ENCODE measurements at regions not wholly inside any gene's neighbourhood (a gene's known extent, or its start where the extent isn't known, plus 50 kb on each side); places are given as distances from the start of the nearest gene placed in this dataset.

- DNase-seq (ENCODE audit: low spot score in 2 of 2) (no peak), ATAC-seq (no peak)
- Mint-ChIP-seq H3K36me3 (no peaks in the 10 kb centered on the region), H3K27ac (no peak overlapping the region), H3K9me3 (no peaks in the 10 kb centered on the region)
These were observed 87.1 kb downstream of the DIPK2A start for GRCh38 chr3:144058713-144059112.

GRCh38 chr3:144059481-144059880 lies 87.9 kb downstream of the DIPK2A start:
- no peak for DNase-seq (ENCODE audit: low spot score in 2 of 2)
- no peaks in the 10 kb centered on the region for H3K9me3 Mint-ChIP-seq
- ATAC-seq = no peak
- H3K36me3 Mint-ChIP-seq = no peaks in the 10 kb centered on the region
- no peak overlapping the region for H3K27ac Mint-ChIP-seq

- Mint-ChIP-seq H3K27ac (no peak overlapping the region), H3K36me3 (no peaks in the 10 kb centered on the region), H3K9me3 (no peaks in the 10 kb centered on the region)
- DNase-seq (ENCODE audit: low spot score in 2 of 2) (no peak), ATAC-seq (no peak)
These were observed 89.3 kb downstream of the DIPK2A start for GRCh38 chr3:144060881-144061280.

GRCh38 chr3:144063306-144063705 lies 91.7 kb downstream of the DIPK2A start:
- Mint-ChIP-seq H3K27ac (no peak overlapping the region), H3K36me3 (no peaks in the 10 kb centered on the region), H3K9me3 (no peaks in the 10 kb centered on the region)
- DNase-seq (ENCODE audit: low spot score in 2 of 2) = no peak
- ATAC-seq = no peak

GRCh38 chr3:144067059-144067458 lies 95.4 kb downstream of the DIPK2A start:
- no peak for DNase-seq (ENCODE audit: low spot score in 2 of 2)
- no peak overlapping the region for H3K27ac Mint-ChIP-seq
- peaks cover 10% of the 10 kb centered on the region in 2 donors for H3K36me3 Mint-ChIP-seq
- peaks cover 12 to 17% of the 10 kb centered on the region in 2 donors for H3K9me3 Mint-ChIP-seq
- ATAC-seq = no peak

- Mint-ChIP-seq H3K27ac (no peak overlapping the region), H3K36me3 (peaks cover 10% of the 10 kb centered on the region in 2 donors), H3K9me3 (peaks cover 12 to 30% of the 10 kb centered on the region in 2 donors)
- ATAC-seq = no peak
- DNase-seq (ENCODE audit: low spot score in 2 of 2) = no peak
These were observed 102.1 kb downstream of the DIPK2A start for GRCh38 chr3:144073698-144074097.

GRCh38 chr3:144079634-144080033 lies 108.0 kb downstream of the DIPK2A start:
- no peak for DNase-seq (ENCODE audit: low spot score in 2 of 2)
- Mint-ChIP-seq H3K36me3 (no peaks in the 10 kb centered on the region), H3K9me3 (no peaks in the 10 kb centered on the region), H3K27ac (no peak overlapping the region)
- ATAC-seq = no peak

GRCh38 chr3:144084929-144085328 lies 113.3 kb downstream of the DIPK2A start:
- Mint-ChIP-seq H3K36me3 (no peaks in the 10 kb centered on the region), H3K9me3 (no peaks in the 10 kb centered on the region), H3K27ac (no peak overlapping the region)
- DNase-seq (ENCODE audit: low spot score in 2 of 2) = no peak
- no peak for ATAC-seq

- no peak for ATAC-seq
- Mint-ChIP-seq H3K27ac (no peak overlapping the region), H3K9me3 (no peaks in the 10 kb centered on the region), H3K36me3 (no peaks in the 10 kb centered on the region)
- DNase-seq (ENCODE audit: low spot score in 2 of 2) = no peak
These were observed 114.3 kb downstream of the DIPK2A start for GRCh38 chr3:144085964-144086363.

GRCh38 chr3:144096016-144096415 lies 124.4 kb downstream of the DIPK2A start:
- H3K27ac Mint-ChIP-seq = no peak overlapping the region
- ATAC-seq (no peak), DNase-seq (ENCODE audit: low spot score in 2 of 2) (no peak)
- no peaks in the 10 kb centered on the region for H3K9me3 Mint-ChIP-seq
- no peaks in the 10 kb centered on the region for H3K36me3 Mint-ChIP-seq

- no peaks in the 10 kb centered on the region for H3K36me3 Mint-ChIP-seq
- DNase-seq (ENCODE audit: low spot score in 2 of 2) (no peak), ATAC-seq (no peak)
- no peak overlapping the region for H3K27ac Mint-ChIP-seq
- no peaks in the 10 kb centered on the region for H3K9me3 Mint-ChIP-seq
These were observed 125.5 kb downstream of the DIPK2A start for GRCh38 chr3:144097163-144097562.

- no peak overlapping the region for H3K27ac Mint-ChIP-seq
- H3K36me3 Mint-ChIP-seq = no peaks in the 10 kb centered on the region
- DNase-seq (ENCODE audit: low spot score in 2 of 2) (no peak), ATAC-seq (no peak)
- no peaks in the 10 kb centered on the region for H3K9me3 Mint-ChIP-seq
These were observed 127.1 kb downstream of the DIPK2A start for GRCh38 chr3:144098691-144099090.

GRCh38 chr3:144102421-144102820 lies 130.8 kb downstream of the DIPK2A start:
- H3K9me3 Mint-ChIP-seq = no peaks in the 10 kb centered on the region
- no peak overlapping the region for H3K27ac Mint-ChIP-seq
- DNase-seq (ENCODE audit: low spot score in 2 of 2) = no peak
- no peaks in the 10 kb centered on the region for H3K36me3 Mint-ChIP-seq
- no peak for ATAC-seq

GRCh38 chr3:144104186-144104585 lies 132.6 kb downstream of the DIPK2A start:
- no peak overlapping the region for H3K27ac Mint-ChIP-seq
- ATAC-seq = no peak

GRCh38 chr3:144104679-144105078 lies 133.1 kb downstream of the DIPK2A start:
- Mint-ChIP-seq H3K9me3 (no peaks in the 10 kb centered on the region), H3K27ac (no peak overlapping the region), H3K36me3 (no peaks in the 10 kb centered on the region)
- DNase-seq (ENCODE audit: low spot score in 2 of 2) (no peak), ATAC-seq (no peak)

More at GRCh38 chr3:144104186-144104585, 132.6 kb downstream of the DIPK2A start:
- no peaks in the 10 kb centered on the region for H3K9me3 Mint-ChIP-seq
- no peaks in the 10 kb centered on the region for H3K36me3 Mint-ChIP-seq
- no peak for DNase-seq (ENCODE audit: low spot score in 2 of 2)

GRCh38 chr3:144105542-144105941 lies 133.9 kb downstream of the DIPK2A start:
- no peak overlapping the region for H3K27ac Mint-ChIP-seq
- ATAC-seq (no peak), DNase-seq (ENCODE audit: low spot score in 2 of 2) (no peak)
- no peaks in the 10 kb centered on the region for H3K36me3 Mint-ChIP-seq
- no peaks in the 10 kb centered on the region for H3K9me3 Mint-ChIP-seq

- Mint-ChIP-seq H3K9me3 (no peaks in the 10 kb centered on the region), H3K36me3 (no peaks in the 10 kb centered on the region), H3K27ac (no peak overlapping the region)
- ATAC-seq (no peak), DNase-seq (ENCODE audit: low spot score in 2 of 2) (no peak)
These were observed 135.3 kb downstream of the DIPK2A start for GRCh38 chr3:144106970-144107369.

GRCh38 chr3:144107923-144108322 lies 136.3 kb downstream of the DIPK2A start:
- no peaks in the 10 kb centered on the region for H3K9me3 Mint-ChIP-seq
- DNase-seq (ENCODE audit: low spot score in 2 of 2) = no peak
- no peaks in the 10 kb centered on the region for H3K36me3 Mint-ChIP-seq
- ATAC-seq = no peak
- no peak overlapping the region for H3K27ac Mint-ChIP-seq

- no peak overlapping the region for H3K27ac Mint-ChIP-seq
- no peaks in the 10 kb centered on the region for H3K36me3 Mint-ChIP-seq
- no peak for DNase-seq (ENCODE audit: low spot score in 2 of 2)
- no peaks in the 10 kb centered on the region for H3K9me3 Mint-ChIP-seq
- ATAC-seq = no peak
These were observed 138.3 kb downstream of the DIPK2A start for GRCh38 chr3:144109944-144110343.

Data from activated naive CD4-positive, alpha-beta T cell treated with anti-CD3 and anti-CD28 coated beads, Interleukin-2, amount 50 U/mL, for 72 hours (primary cell).